D721Med (cell line): ENCODE measurements at regions not wholly inside any gene's neighbourhood (a gene's known extent, or its start where the extent isn't known, plus 50 kb on each side); places are given as distances from the start of the nearest gene placed in this dataset.

Experiments
- DNase-seq: peaks from one replicate; pipeline ENCODE4 v3.0.0; 2011; ENCODE audit warnings: low spot score; ENCODE audit not compliant: insufficient read length
- FAIRE-seq: peaks from 2 replicates; lab custom pipeline; 2011; peaks lifted over from hg19 to GRCh38; lab: Jason Lieb, UNC
- TF ChIP-seq, protein P1 (sequence below): IDR thresholded peaks from 2 replicates; pipeline ENCODE4 v1.5.1; 2012; ENCODE audit warnings: mild to moderate bottlenecking, control low read depth; ENCODE audit not compliant: insufficient read depth; ENCODE audit errors: missing control alignments

DNA sequence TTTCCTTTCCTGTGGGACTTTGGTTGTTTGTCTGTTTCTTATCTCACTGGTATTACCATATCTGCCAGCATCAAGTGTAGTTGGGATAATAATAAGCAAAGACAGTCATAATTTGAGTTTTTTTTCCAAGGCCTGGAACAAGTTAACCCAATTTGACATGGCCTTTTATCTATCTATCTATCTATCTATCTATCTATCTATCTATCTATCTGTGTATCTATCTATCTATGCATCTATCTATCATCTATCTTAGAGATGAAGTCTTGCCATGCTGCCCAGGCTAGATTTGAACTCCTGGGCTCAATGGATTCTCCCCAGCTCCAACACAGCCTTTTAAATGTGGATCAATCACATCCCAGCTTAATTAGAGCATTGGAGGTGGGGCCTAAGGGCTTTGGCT lies 174.1 kb upstream of the CSF3R start:
- FAIRE-seq: no peak
- TF ChIP-seq, protein P1, sequence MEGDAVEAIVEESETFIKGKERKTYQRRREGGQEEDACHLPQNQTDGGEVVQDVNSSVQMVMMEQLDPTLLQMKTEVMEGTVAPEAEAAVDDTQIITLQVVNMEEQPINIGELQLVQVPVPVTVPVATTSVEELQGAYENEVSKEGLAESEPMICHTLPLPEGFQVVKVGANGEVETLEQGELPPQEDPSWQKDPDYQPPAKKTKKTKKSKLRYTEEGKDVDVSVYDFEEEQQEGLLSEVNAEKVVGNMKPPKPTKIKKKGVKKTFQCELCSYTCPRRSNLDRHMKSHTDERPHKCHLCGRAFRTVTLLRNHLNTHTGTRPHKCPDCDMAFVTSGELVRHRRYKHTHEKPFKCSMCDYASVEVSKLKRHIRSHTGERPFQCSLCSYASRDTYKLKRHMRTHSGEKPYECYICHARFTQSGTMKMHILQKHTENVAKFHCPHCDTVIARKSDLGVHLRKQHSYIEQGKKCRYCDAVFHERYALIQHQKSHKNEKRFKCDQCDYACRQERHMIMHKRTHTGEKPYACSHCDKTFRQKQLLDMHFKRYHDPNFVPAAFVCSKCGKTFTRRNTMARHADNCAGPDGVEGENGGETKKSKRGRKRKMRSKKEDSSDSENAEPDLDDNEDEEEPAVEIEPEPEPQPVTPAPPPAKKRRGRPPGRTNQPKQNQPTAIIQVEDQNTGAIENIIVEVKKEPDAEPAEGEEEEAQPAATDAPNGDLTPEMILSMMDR: no peak
- no peak for DNase-seq

DNA sequence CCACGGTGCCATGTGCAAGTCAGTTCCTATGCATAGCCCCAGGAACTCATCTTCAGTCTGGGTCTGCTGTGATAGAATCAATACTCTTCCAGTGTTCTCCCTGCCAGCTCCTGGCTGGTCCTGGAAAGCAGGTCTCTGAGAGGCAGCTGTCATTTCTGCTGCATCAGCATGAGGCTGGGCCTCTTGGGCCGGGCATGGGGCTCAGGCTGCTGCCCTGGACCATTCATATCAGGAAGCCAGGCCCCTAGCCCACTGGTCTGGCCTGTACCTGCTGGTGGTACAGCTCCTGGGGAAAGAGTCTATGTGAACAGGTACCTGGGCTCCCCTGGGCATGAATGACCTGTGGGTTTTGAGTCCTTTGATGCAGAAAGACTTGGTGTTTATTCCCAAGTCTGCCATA lies 173.6 kb upstream of the CSF3R start:
- FAIRE-seq (no peak), DNase-seq (no peak)
- TF ChIP-seq, protein P1: no peak

DNA sequence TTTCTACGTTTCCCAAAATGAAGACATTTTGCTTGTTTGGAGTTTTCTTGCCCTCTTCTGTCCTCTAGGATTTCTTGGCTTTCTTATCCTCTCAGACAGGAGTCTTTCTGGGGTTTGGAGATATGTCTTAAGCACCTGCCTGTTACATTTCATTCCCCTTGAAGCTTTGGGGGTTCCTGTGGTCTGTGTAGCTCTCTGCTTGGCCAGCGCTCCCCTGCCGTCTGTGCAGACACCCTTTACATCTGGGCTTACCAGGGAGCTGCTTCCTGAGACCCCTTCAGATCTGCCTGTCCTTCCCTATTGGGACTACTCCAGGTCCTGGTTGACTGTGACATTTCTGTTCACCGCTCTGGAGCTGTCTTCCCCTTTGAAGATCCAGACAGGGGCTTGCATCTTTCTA lies 171.9 kb upstream of the CSF3R start:
- FAIRE-seq (no peak), DNase-seq (no peak)
- TF ChIP-seq, protein P1: no peak

DNA sequence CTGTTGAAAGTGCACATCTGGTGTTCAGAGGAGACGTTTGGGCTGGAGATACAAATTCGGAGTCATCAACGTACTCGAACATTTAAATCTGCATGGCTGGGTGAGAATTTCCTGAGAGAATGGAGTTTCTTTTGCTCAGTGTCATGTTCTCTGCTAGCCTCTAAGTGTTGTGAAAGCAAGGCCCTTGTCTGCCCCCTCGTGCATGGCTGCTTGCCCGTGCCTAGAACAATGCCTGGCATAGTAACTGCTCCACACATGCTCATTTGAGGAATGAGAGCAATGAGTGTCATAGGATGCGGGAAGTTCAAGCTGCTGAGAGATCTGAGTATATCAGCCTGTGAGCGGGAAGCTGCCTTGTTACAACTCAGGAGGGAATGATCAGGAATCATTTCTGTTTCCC lies 171.1 kb upstream of the CSF3R start:
- TF ChIP-seq, protein P1: no peak
- DNase-seq (no peak), FAIRE-seq (no peak)

DNA sequence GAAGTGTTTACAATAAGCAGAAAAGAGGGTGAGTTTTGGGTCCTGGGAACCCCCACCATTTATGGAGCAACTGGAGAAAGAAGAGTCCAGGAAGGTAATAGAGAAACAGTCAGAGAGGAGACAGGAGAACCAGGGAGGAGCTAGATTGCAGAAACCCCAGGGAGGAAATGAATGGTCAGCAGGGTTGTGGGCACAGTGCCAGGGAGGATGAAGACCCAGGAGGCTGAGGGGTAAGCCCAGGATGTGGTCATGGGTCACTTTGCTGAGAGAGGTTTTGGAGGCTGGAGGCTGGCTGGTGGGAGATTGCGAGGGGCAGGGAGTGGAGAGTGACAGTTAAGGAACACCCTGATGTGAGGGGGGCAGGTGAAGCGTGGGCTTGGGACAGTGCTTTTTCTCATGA lies 169.9 kb upstream of the CSF3R start:
- DNase-seq (no peak), FAIRE-seq (no peak)
- TF ChIP-seq, protein P1: no peak

DNA sequence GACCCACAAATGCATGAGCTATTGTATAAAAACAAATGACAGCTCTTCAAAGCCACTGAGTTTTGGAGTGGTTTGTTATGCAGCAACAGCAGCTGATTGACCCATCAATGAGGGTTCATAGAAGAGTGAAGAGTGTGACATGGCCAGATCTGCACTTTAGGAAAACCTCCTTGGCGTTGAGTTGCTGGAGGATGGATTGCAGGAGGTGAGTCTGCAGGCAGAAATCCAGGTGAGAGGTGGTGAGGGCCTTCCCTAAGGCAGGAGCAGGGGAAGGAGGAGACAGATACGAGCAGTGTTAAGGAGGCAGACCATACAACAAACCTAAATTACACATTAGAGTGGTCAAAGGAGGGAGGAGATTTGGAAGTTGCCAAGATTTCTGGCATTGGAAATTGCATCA lies 169.3 kb upstream of the CSF3R start:
- DNase-seq (no peak), FAIRE-seq (no peak)
- TF ChIP-seq, protein P1: no peak

DNA sequence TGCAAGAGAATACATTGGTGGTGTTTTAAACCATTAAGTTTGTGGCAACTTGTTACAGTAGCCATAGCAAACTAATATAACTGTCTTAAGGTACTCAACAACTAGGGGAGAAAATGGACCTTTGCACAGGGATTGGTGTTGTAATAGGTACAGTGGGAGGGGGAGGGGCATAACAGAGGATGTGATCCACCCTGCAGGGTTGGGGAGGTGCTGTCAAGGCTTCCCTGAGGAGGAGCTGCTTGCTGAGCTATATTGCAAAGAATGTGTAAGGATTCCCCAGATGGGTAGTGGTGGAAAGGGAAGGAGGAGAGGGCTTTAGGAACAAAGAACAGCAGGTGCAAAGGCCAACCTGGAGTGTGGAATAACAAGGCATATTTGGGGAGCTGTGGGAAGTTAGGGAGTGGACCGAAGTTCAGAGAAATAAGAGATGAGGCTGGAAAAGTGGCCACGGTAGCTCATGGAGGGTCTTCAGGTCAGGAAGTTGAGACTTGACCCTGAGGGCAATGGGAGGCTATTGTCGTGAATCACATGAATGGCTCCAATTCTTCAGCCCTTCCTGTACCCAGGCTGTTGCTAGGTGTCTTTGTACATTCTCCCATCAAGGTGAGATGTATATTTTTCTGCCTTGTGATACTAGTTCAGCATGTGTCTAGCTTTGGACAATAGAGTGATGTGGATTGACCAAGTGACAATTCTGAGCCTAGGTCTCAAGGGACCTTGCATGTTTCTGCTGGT lies 168.6 kb upstream of the CSF3R start:
- DNase-seq (no peak), FAIRE-seq (no peak)
- TF ChIP-seq, protein P1: no peak
